Kidney (tissue), 13 donors: ENCODE measurements at regions not wholly inside any gene's neighbourhood (a gene's known extent, or its start where the extent isn't known, plus 50 kb on each side); places are given as distances from the start of the nearest gene placed in this dataset.

Experiments used
- DNase-seq, 5 donors: peaks; one replicate each; pipeline ENCODE4 v3.0.0-alpha.2; 2013 to 2020
- FAIRE-seq: peaks from 2 replicates; lab custom pipeline; 2012; peaks lifted over from hg19 to GRCh38; lab: Jason Lieb, UNC
- H3K27ac ChIP-seq, 2 donors: one replicate each; pipeline ENCODE4 v1.7.0; 2013; ENCODE audit warnings: low read depth in 2 of 2, low read length in 2 of 2, inconsistent platforms in 1 of 2
- H3K27me3 ChIP-seq: one replicate; pipeline ENCODE4 v1.7.1; 2013; ENCODE audit warnings: low read length, inconsistent platforms; ENCODE audit not compliant: control insufficient read depth, insufficient read depth
- H3K36me3 ChIP-seq, 3 donors: one replicate each; pipeline versions ENCODE4 v1.7.0 to v1.7.1; 2013; ENCODE audit warnings: low read length in 3 of 3, control low read depth in 1 of 3, inconsistent platforms in 1 of 3; ENCODE audit not compliant: insufficient read depth in 3 of 3, control insufficient read depth in 2 of 3
- H3K4me1 ChIP-seq, 3 donors: one replicate each; pipeline versions ENCODE4 v1.7.0 to v1.7.1; 2013; ENCODE audit warnings: low read length in 3 of 3, inconsistent platforms in 1 of 3, low read depth in 1 of 3; ENCODE audit not compliant: control insufficient read depth in 2 of 3, insufficient read depth in 2 of 3
- H3K4me3 ChIP-seq, 3 donors: one replicate each; pipeline versions ENCODE4 v1.7.0 to v1.8.1; 2013; ENCODE audit warnings: low read length in 3 of 3, control low read depth in 1 of 3, inconsistent platforms in 1 of 3
- H3K9ac ChIP-seq, 3 donors: one replicate each; pipeline versions ENCODE4 v1.7.0 to v1.7.1; 2013; ENCODE audit warnings: low read length in 3 of 3, control low read depth in 1 of 3, inconsistent platforms in 1 of 3
- H3K9me3 ChIP-seq, 3 donors: one replicate each; pipeline versions ENCODE4 v1.7.0 to v1.7.1; 2013; ENCODE audit warnings: low read length in 3 of 3, control low read depth in 1 of 3, inconsistent platforms in 1 of 3; ENCODE audit not compliant: control insufficient read depth in 2 of 3, insufficient read depth in 1 of 3
- CTCF ChIP-seq: IDR thresholded peaks from 3 replicates; pipeline ENCODE4 v1.5.1; 2012; ENCODE audit warnings: mild to moderate bottlenecking, moderate library complexity, borderline replicate concordance; ENCODE audit not compliant: insufficient read depth; ENCODE audit errors: extremely low read depth
- intact Hi-C: fragments of 100-400 bp; cut with DNase I; formaldehyde crosslinking; loops from one replicate; pipeline ENCODE4 v1.11.1; 2022
- donor health status: control.
- donor health status: control.
- donor health status: control.
- donor health status: control.
- donor health status: control.
- donor health status: DM: yes; HTN: yes; CAD: no.
- donor health status: Normal renal cell carcinoma (clear cell type).

DNA sequence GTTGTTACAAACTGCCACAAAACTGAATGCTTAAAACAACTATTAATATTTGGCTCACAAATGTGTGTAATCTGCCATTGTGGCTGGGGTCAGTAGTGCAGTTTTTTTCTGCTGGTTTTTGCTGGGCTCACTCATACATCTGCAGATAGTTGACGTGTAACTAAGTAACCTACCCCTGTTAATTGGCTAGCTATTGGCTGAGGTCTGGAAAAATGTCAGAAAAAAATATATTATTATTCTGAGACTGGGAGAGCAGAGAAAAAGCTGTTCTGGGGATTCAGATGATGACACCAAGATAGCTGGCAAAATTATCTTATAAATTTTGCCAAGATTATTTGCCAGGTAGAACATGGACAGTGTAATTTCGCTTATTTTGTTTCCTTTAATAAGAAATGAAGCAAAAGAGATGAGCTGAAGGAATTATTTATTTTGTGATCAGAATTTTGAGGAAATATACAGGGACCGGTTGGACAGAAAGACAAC, 616.1 kb upstream of the ADAMTS5 start:
- DNase-seq (no peak), FAIRE-seq (no peak)
- Histone ChIP-seq H3K4me3 (no peak overlapping the region), H3K9me3 (no peaks in the 10 kb centered on the region), H3K9ac (no peak overlapping the region), H3K4me1 (no peaks in the 10 kb centered on the region), H3K27me3 (no peaks in the 10 kb centered on the region), H3K36me3 (no peaks in the 10 kb centered on the region), H3K27ac (no peak overlapping the region)
- intact Hi-C loops: no loop called here
- no peak for TF ChIP-seq CTCF

- TF ChIP-seq CTCF: no peak
- Histone ChIP-seq H3K27ac (no peak overlapping the region), H3K27me3 (no peaks in the 10 kb centered on the region), H3K9ac (no peak overlapping the region), H3K4me3 (no peak overlapping the region), H3K4me1 (no peaks in the 10 kb centered on the region), H3K36me3 (no peaks in the 10 kb centered on the region), H3K9me3 (no peaks in the 10 kb centered on the region)
- DNase-seq: no peak
- no peak for FAIRE-seq
- intact Hi-C loops: no loop called here
Observed at GRCh38 chr21:27582246-27582947, 615.5 kb upstream of the ADAMTS5 start.

GRCh38 chr21:27581168-27581567, 614.3 kb upstream of the ADAMTS5 start:
- TF ChIP-seq CTCF: no peak
- DNase-seq (no peak), FAIRE-seq (no peak)
- Histone ChIP-seq H3K36me3 (no peaks in the 10 kb centered on the region), H3K9me3 (no peaks in the 10 kb centered on the region), H3K4me1 (no peaks in the 10 kb centered on the region), H3K27ac (no peak overlapping the region), H3K9ac (no peak overlapping the region), H3K4me3 (no peak overlapping the region), H3K27me3 (no peaks in the 10 kb centered on the region)
- intact Hi-C loops: no loop called here
